ENCODE measurements at regions not wholly inside any gene's neighbourhood (a gene's known extent, or its start where the extent isn't known, plus 50 kb on each side); places are given as distances from the start of the nearest gene placed in this dataset.

GRCh38 chr1:80755944-80756343 lies 1044.8 kb upstream of the ADGRL2 start:
- Mint-ChIP-seq H3K4me1 (ENCODE audit: low read depth) (no peaks in the 10 kb centered on the region), H3K27me3 (ENCODE audit: low read depth) (no peaks in the 10 kb centered on the region), H3K9me3 (peaks cover 4% of the 10 kb centered on the region), H3K36me3 (ENCODE audit: low read depth) (no peaks in the 10 kb centered on the region), H3K4me3 (no peak overlapping the region), H3K27ac (no peak overlapping the region)

GRCh38 chr1:80751204-80751603 lies 1049.5 kb upstream of the ADGRL2 start:
- Mint-ChIP-seq H3K27me3 (ENCODE audit: low read depth) (no peaks in the 10 kb centered on the region), H3K36me3 (ENCODE audit: low read depth) (no peaks in the 10 kb centered on the region), H3K4me1 (ENCODE audit: low read depth) (no peaks in the 10 kb centered on the region), H3K9me3 (peaks cover 6% of the 10 kb centered on the region), H3K27ac (no peak overlapping the region), H3K4me3 (no peak overlapping the region)

GRCh38 chr1:80731241-80731894 lies 1069.4 kb upstream of the ADGRL2 start:
- H3K4me1 Mint-ChIP-seq (ENCODE audit: low read depth): no peaks in the 10 kb centered on the region
- H3K27ac Mint-ChIP-seq: no peak overlapping the region
- H3K36me3 Mint-ChIP-seq (ENCODE audit: low read depth): no peaks in the 10 kb centered on the region
- peaks cover 6% of the 10 kb centered on the region for H3K9me3 Mint-ChIP-seq
- H3K27me3 Mint-ChIP-seq (ENCODE audit: low read depth): no peaks in the 10 kb centered on the region
- H3K4me3 Mint-ChIP-seq: no peak overlapping the region

DNA sequence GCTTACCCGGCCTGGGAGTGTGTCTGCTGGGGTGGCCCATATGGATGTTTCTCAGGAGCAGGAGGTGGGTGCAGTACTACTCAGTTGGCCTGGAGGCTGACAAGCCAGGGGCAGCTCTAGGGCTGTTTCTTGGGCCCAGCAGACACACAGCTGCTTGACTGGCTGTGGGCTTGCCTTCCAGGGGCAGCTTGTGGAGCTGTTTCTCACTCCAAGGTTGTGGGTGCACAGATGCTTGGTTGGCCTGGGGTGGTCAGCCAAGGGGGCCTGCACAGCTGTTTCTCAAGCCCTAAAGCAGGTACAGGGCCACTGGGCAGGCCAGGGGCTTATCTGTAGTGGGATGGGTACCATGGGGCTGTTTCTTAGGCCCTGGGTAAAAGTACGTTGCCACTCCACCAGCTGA lies 1078.1 kb upstream of the ADGRL2 start:
- Mint-ChIP-seq H3K4me1 (ENCODE audit: low read depth) (no peaks in the 10 kb centered on the region), H3K9me3 (peaks cover 6% of the 10 kb centered on the region), H3K27ac (no peak overlapping the region), H3K4me3 (no peak overlapping the region), H3K36me3 (ENCODE audit: low read depth) (no peaks in the 10 kb centered on the region), H3K27me3 (ENCODE audit: low read depth) (no peaks in the 10 kb centered on the region)

DNA sequence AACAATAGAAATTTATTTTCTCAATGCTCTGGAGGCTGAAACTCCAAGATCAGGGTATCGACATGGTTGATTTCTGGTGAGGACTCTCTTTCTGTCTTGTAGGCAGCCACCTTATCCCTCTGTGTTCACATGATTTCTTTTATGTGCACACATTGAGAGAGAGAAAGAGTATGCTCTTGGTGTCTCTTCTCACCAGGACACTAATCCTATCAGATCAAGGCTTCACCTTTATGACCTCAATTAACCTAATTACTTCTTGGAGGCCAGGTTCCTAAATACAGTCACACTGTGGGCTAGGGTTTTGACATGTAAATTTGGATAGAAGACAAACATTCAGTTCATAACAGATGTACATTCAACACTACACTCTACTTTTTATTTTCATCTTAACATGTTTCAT lies 1094.2 kb upstream of the ADGRL2 start:
- Mint-ChIP-seq H3K36me3 (ENCODE audit: low read depth) (no peaks in the 10 kb centered on the region), H3K9me3 (peaks cover 4% of the 10 kb centered on the region), H3K27me3 (ENCODE audit: low read depth) (no peaks in the 10 kb centered on the region), H3K4me1 (ENCODE audit: low read depth) (no peaks in the 10 kb centered on the region), H3K27ac (no peak overlapping the region), H3K4me3 (no peak overlapping the region)

DNA sequence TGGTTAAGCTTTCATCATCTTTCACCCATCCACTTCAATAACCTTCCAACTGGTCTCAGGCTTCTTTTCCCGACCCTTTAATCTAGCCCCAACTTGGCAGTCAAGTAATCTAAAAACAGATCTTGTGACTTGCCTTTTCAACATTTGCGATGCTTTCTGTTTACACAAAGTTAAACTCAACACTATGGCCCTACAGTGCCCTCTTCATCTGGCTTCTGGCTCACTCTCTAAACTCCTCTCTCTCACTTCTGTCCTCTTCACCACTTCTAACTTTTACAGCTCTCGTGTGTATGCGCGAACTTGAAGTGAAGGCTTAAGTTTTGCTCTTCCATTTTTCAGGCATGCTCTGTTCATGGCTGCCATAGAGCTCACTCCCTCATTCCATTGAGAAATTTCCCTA lies 1122.3 kb upstream of the ADGRL2 start:
- Mint-ChIP-seq H3K4me1 (ENCODE audit: low read depth) (no peaks in the 10 kb centered on the region), H3K9me3 (peaks cover 5% of the 10 kb centered on the region), H3K4me3 (no peak overlapping the region), H3K36me3 (ENCODE audit: low read depth) (no peaks in the 10 kb centered on the region), H3K27ac (no peak overlapping the region), H3K27me3 (ENCODE audit: low read depth) (no peaks in the 10 kb centered on the region)

- H3K27ac Mint-ChIP-seq: no peak overlapping the region
- no peaks in the 10 kb centered on the region for H3K4me1 Mint-ChIP-seq (ENCODE audit: low read depth)
- no peaks in the 10 kb centered on the region for H3K27me3 Mint-ChIP-seq (ENCODE audit: low read depth)
- H3K4me3 Mint-ChIP-seq: no peak overlapping the region
- peaks cover 5% of the 10 kb centered on the region for H3K9me3 Mint-ChIP-seq
- H3K36me3 Mint-ChIP-seq (ENCODE audit: low read depth): no peaks in the 10 kb centered on the region
These were observed 1125.3 kb upstream of the ADGRL2 start for GRCh38 chr1:80675454-80675853.

GRCh38 chr1:80673935-80674597 lies 1126.7 kb upstream of the ADGRL2 start:
- no peaks in the 10 kb centered on the region for H3K4me1 Mint-ChIP-seq (ENCODE audit: low read depth)
- H3K27me3 Mint-ChIP-seq (ENCODE audit: low read depth): no peaks in the 10 kb centered on the region
- H3K36me3 Mint-ChIP-seq (ENCODE audit: low read depth): no peaks in the 10 kb centered on the region
- no peak overlapping the region for H3K4me3 Mint-ChIP-seq
- peaks cover 5% of the 10 kb centered on the region for H3K9me3 Mint-ChIP-seq
- H3K27ac Mint-ChIP-seq: no peak overlapping the region

- Mint-ChIP-seq H3K9me3 (no peaks in the 10 kb centered on the region), H3K4me1 (ENCODE audit: low read depth) (no peaks in the 10 kb centered on the region), H3K27me3 (ENCODE audit: low read depth) (no peaks in the 10 kb centered on the region), H3K36me3 (ENCODE audit: low read depth) (no peaks in the 10 kb centered on the region), H3K4me3 (no peak overlapping the region), H3K27ac (no peak overlapping the region)
These were observed 1132.4 kb upstream of the ADGRL2 start for GRCh38 chr1:80668372-80668771.

GRCh38 chr1:80666073-80666472 lies 1134.7 kb upstream of the ADGRL2 start:
- Mint-ChIP-seq H3K36me3 (ENCODE audit: low read depth) (no peaks in the 10 kb centered on the region), H3K27me3 (ENCODE audit: low read depth) (no peaks in the 10 kb centered on the region)

GRCh38 chr1:80659161-80659560 lies 1141.6 kb upstream of the ADGRL2 start:
- H3K4me1 Mint-ChIP-seq (ENCODE audit: low read depth): no peaks in the 10 kb centered on the region
- no peak overlapping the region for H3K27ac Mint-ChIP-seq

More at GRCh38 chr1:80666073-80666472, 1134.7 kb upstream of the ADGRL2 start:
- Mint-ChIP-seq H3K9me3 (peaks cover 4% of the 10 kb centered on the region), H3K27ac (no peak overlapping the region), H3K4me3 (no peak overlapping the region), H3K4me1 (ENCODE audit: low read depth) (no peaks in the 10 kb centered on the region)

DNA sequence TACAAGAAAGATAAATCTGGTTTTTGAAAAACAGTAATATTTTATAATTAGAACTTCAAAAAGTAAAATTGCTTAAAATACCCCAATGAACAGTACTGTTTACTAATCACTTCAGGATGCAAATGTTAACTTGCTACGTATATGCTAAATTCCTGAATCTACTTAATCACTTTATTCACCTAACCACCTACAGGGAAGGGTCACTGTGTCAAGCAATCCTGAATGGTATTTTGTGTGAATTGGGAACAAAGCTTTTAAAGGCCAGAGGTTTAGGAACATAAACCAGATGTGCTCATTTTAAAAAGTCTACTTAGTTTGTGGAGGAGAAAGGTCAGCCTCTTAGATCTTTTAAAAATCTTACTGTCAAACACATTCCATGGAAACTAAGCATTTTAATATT lies 1143.0 kb upstream of the ADGRL2 start:
- no peaks in the 10 kb centered on the region for H3K27me3 Mint-ChIP-seq (ENCODE audit: low read depth)
- H3K27ac Mint-ChIP-seq: no peak overlapping the region
- H3K9me3 Mint-ChIP-seq: peaks cover 4% of the 10 kb centered on the region
- H3K4me3 Mint-ChIP-seq: no peak overlapping the region
- no peaks in the 10 kb centered on the region for H3K36me3 Mint-ChIP-seq (ENCODE audit: low read depth)
- H3K4me1 Mint-ChIP-seq (ENCODE audit: low read depth): no peaks in the 10 kb centered on the region

More at GRCh38 chr1:80659161-80659560, 1141.6 kb upstream of the ADGRL2 start:
- Mint-ChIP-seq H3K9me3 (peaks cover 4% of the 10 kb centered on the region), H3K36me3 (ENCODE audit: low read depth) (no peaks in the 10 kb centered on the region), H3K27me3 (ENCODE audit: low read depth) (no peaks in the 10 kb centered on the region), H3K4me3 (no peak overlapping the region)

DNA sequence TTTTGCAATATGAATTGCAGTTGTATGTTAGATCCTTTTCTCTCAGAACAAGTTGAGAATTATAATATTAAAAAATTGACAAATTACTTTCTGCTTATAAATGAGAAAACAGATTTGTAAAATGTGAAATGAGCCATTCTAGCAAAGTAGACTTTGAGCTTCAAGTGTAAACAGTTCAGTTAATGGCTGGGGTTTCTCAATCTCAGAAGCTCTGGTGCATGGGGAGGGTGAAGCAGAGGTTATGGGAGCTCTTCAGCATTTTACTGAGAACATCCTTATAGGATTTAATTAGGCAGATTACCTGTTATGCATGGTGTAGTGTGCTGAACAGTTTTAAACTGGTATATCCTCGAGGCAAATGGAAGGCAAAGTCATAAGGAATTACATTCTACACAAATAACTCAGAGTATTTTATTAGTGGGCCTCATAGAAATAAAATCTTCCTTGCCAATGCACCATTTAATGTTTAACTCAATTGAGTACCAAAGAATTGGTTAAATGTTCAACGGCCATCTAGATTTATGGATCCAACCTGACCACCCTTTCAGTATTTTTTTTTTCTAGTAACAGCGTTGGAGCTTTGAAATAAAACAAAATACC lies 1143.6 kb upstream of the ADGRL2 start:
- no peak overlapping the region for H3K27ac Mint-ChIP-seq
- no peaks in the 10 kb centered on the region for H3K27me3 Mint-ChIP-seq (ENCODE audit: low read depth)
- peaks cover 2% of the 10 kb centered on the region for H3K9me3 Mint-ChIP-seq
- H3K4me1 Mint-ChIP-seq (ENCODE audit: low read depth): no peaks in the 10 kb centered on the region
- no peak overlapping the region for H3K4me3 Mint-ChIP-seq
- no peaks in the 10 kb centered on the region for H3K36me3 Mint-ChIP-seq (ENCODE audit: low read depth)

- Mint-ChIP-seq H3K4me3 (no peak overlapping the region), H3K36me3 (ENCODE audit: low read depth) (no peaks in the 10 kb centered on the region), H3K27me3 (ENCODE audit: low read depth) (no peaks in the 10 kb centered on the region), H3K4me1 (ENCODE audit: low read depth) (no peaks in the 10 kb centered on the region), H3K9me3 (no peaks in the 10 kb centered on the region), H3K27ac (no peak overlapping the region)
These were observed 1144.1 kb upstream of the ADGRL2 start for GRCh38 chr1:80656641-80657040.

GRCh38 chr1:80656014-80656636 lies 1144.6 kb upstream of the ADGRL2 start:
- no peaks in the 10 kb centered on the region for H3K36me3 Mint-ChIP-seq (ENCODE audit: low read depth)
- no peaks in the 10 kb centered on the region for H3K9me3 Mint-ChIP-seq
- no peaks in the 10 kb centered on the region for H3K4me1 Mint-ChIP-seq (ENCODE audit: low read depth)
- H3K4me3 Mint-ChIP-seq: no peak overlapping the region
- no peak overlapping the region for H3K27ac Mint-ChIP-seq
- H3K27me3 Mint-ChIP-seq (ENCODE audit: low read depth): no peaks in the 10 kb centered on the region

Data from T-helper 1 cell treated with Interleukin-12 subunit alpha and Interleukin-12 subunit beta and Interleukin-4 antibody, amounts not matched to agents 30 μg/mL and 1 μg/mL, for 36 hours (primary cell).